K562 (cell line): ENCODE measurements at regions not wholly inside any gene's neighbourhood (a gene's known extent, or its start where the extent isn't known, plus 50 kb on each side); places are given as distances from the start of the nearest gene placed in this dataset.

ENCODE experiments used
- ATAC-seq: fragments of 200-7000 bp; cut with Tn5 transposase; 3 replicates; pipeline ENCODE4 v1.9.1; 2020; ENCODE audit warnings: moderate library complexity
- BruUV-seq: library from RNA; stranded (reverse); fragments of 400-500 nt; replicated peaks from 2 replicates; lab custom pipeline; 2021; lab: Mats Ljungman, UMichigan
- CTCF ChIA-PET: fragments of 300-600 bp; formaldehyde crosslinking; extraction: SDS; loops from one replicate; lab custom pipeline; 2021; ENCODE audit warnings: low intra/inter-chr PET ratio; lab: Yijun Ruan, JAX
- POLR2A ChIA-PET: fragments of 300-600, 350-650 bp; sonication (Branson Sonifier 250); formaldehyde crosslinking; extraction: SDS; loops from one replicate; lab custom pipeline; 2021; ENCODE audit warnings: antibody characterized with exemption, inconsistent platforms; lab: Yijun Ruan, JAX
- DNase-seq, 4 experiments: peaks; one replicate each; pipeline versions ENCODE4 v3.0.0 to v3.0.0-alpha.2; 2011 to 2018; ENCODE audit warnings: low spot score in 3 of 4, mixed read lengths in 3 of 4; ENCODE audit errors: extremely low read depth in 1 of 4
- FAIRE-seq: peaks from 2 replicates; lab custom pipeline; 2011; peaks lifted over from hg19 to GRCh38; lab: Jason Lieb, UNC
- H2AFZ ChIP-seq: 2 replicates; pipeline ENCODE4 v1.6.0; 2011; ENCODE audit warnings: low read depth, low read length, control low read depth, inconsistent platforms
- H3K27ac ChIP-seq: fragments of 200-600 bp; 3 replicates; pipeline ENCODE4 v1.8.0; 2011; ENCODE audit warnings: low read depth, mild to moderate bottlenecking, control low read depth, inconsistent platforms, low read length, moderate library complexity, mixed read lengths; ENCODE audit errors: extremely low read depth
- H3K27me3 ChIP-seq, 2 experiments: fragments of 300-600 bp in 1 of 2; 2 replicates in 1 of 2; 3 replicates in 1 of 2; pipeline versions ENCODE4 v1.6.0 to v1.8.0; 2011; ENCODE audit warnings: inconsistent platforms in 2 of 2, low read length in 2 of 2, mild to moderate bottlenecking in 1 of 2, mixed read lengths in 1 of 2, moderate library complexity in 1 of 2; ENCODE audit not compliant: control insufficient read depth in 2 of 2, insufficient read depth in 2 of 2
- H3K36me3 ChIP-seq: fragments of 300-600 bp; 3 replicates; pipeline ENCODE4 v1.8.0; 2011; ENCODE audit warnings: mild to moderate bottlenecking, low read length, inconsistent platforms; ENCODE audit not compliant: control insufficient read depth, insufficient read depth
- H3K4me1 ChIP-seq, 2 experiments: fragments of 200-600 bp in 1 of 2; replicated peaks in 1 of 2; 2 replicates in 1 of 2; 3 replicates in 1 of 2; pipeline versions ENCODE4 v1.5.1 to v1.8.0; 2011; ENCODE audit warnings: inconsistent platforms in 2 of 2, low read length in 2 of 2, mild to moderate bottlenecking in 1 of 2, mixed read lengths in 1 of 2, moderate library complexity in 1 of 2; ENCODE audit not compliant: control insufficient read depth in 2 of 2, insufficient read depth in 2 of 2
- H3K4me2 ChIP-seq: 2 replicates; pipeline ENCODE4 v1.6.1; 2011; ENCODE audit warnings: low read length, control low read depth, inconsistent platforms, mixed read lengths; ENCODE audit not compliant: insufficient read depth
- H3K4me3 ChIP-seq: fragments of 200-600 bp; sonication (generic), shearing (Covaris generic); 2 replicates; pipeline ENCODE4 v1.5.1; 2016; ENCODE audit warnings: control low read depth, inconsistent platforms
- H3K79me2 ChIP-seq: fragments of 200-600 bp; 3 replicates; pipeline ENCODE4 v1.8.0; 2011; ENCODE audit warnings: low read length, inconsistent platforms; ENCODE audit not compliant: control insufficient read depth, insufficient read depth
- H3K9ac ChIP-seq, 2 experiments: 2 replicates each; pipeline versions ENCODE4 v1.6.0 to v1.6.1; 2011; ENCODE audit warnings: low read depth in 2 of 2, low read length in 2 of 2, control low read depth in 1 of 2, inconsistent platforms in 1 of 2, mild to moderate bottlenecking in 1 of 2, mixed read lengths in 1 of 2; ENCODE audit not compliant: insufficient read depth in 1 of 2
- H3K9me1 ChIP-seq: one replicate; pipeline ENCODE4 v1.6.0; 2011; ENCODE audit warnings: inconsistent platforms, mild to moderate bottlenecking, low read length, moderate library complexity; ENCODE audit not compliant: control insufficient read depth, insufficient read depth
- H3K9me3 ChIP-seq: replicated peaks from 2 replicates; pipeline ENCODE4 v1.5.1; 2011; ENCODE audit warnings: low read depth, low read length, inconsistent platforms; ENCODE audit not compliant: control insufficient read depth, insufficient read depth
- H4K20me1 ChIP-seq: replicated peaks from 2 replicates; pipeline ENCODE4 v1.6.1; 2011; ENCODE audit warnings: low read length, inconsistent platforms, mixed read lengths; ENCODE audit not compliant: control insufficient read depth, insufficient read depth
- ESRRA ChIP-seq: fragments of 450-650 bp; IDR thresholded peaks from 2 replicates; pipeline ENCODE4 v1.6.1; 2014; ENCODE audit warnings: low read depth, mild to moderate bottlenecking, moderate library complexity, borderline replicate concordance
- FOXA1 ChIP-seq: fragments of 450-650 bp; IDR thresholded peaks from 2 replicates; pipeline ENCODE4 v1.6.1; 2016; ENCODE audit warnings: mild to moderate bottlenecking, borderline replicate concordance
- HDAC1 ChIP-seq, 2 experiments: fragments of 450-650 bp; IDR thresholded peaks; 2 replicates each; pipeline ENCODE4 v1.6.1; 2016 to 2017; ENCODE audit warnings: inconsistent platforms in 1 of 2, mild to moderate bottlenecking in 1 of 2, moderate library complexity in 1 of 2
- HLTF ChIP-seq: fragments of 450-650 bp; IDR thresholded peaks from 2 replicates; pipeline ENCODE4 v1.6.1; 2016
- HMG20B ChIP-seq: fragments of 250-450 bp; sonication (Bioruptor Pico); IDR thresholded peaks from 2 replicates; pipeline ENCODE4 v1.5.0; 2021; ENCODE audit warnings: mild to moderate bottlenecking
- ID3 ChIP-seq, 2 experiments: fragments of 250-450 bp in 1 of 2; fragments of 450-650 bp in 1 of 2; sonication (Bioruptor Pico) in 1 of 2; IDR thresholded peaks; 2 replicates each; pipeline versions ENCODE4 v1.6.1 to v1.8.0; 2016 to 2021; ENCODE audit warnings: mild to moderate bottlenecking in 2 of 2, moderate library complexity in 2 of 2, missing compliant biosample characterization in 1 of 2, missing genetic modification characterization in 1 of 2
- MYBL2 ChIP-seq, 2 experiments: fragments of 450-650 bp in 1 of 2; sonication (generic) in 1 of 2; formaldehyde crosslinking in 1 of 2; IDR thresholded peaks; 2 replicates each; pipeline versions ENCODE4 v1.6.1 to v1.8.1; 2017 to 2022; ENCODE audit warnings: borderline replicate concordance in 1 of 2, inconsistent platforms in 1 of 2, low read depth in 1 of 2, mild to moderate bottlenecking in 1 of 2, missing genetic modification reagents in 1 of 2, moderate library complexity in 1 of 2
- NRF1 ChIP-seq, 2 experiments: fragments of 450-650 bp; IDR thresholded peaks in 1 of 2; conservative IDR thresholded peaks in 1 of 2; 2 replicates each; pipeline ENCODE4 v1.6.1; 2014; ENCODE audit warnings: mild to moderate bottlenecking in 2 of 2
- TBP ChIP-seq: optimal IDR thresholded peaks from 2 replicates; pipeline ENCODE3; 2011; ENCODE audit warnings: low read depth, low read length, improper control_type of control experiment
- THAP12 ChIP-seq: fragments of 250-450 bp; sonication (Bioruptor Pico); IDR thresholded peaks from 2 replicates; pipeline ENCODE4 v1.9.0; 2021; ENCODE audit warnings: mild to moderate bottlenecking, inconsistent platforms
- TSC22D4 ChIP-seq: fragments of 450-650 bp; IDR thresholded peaks from 2 replicates; pipeline ENCODE4 v1.6.1; 2016; ENCODE audit warnings: missing genetic modification characterization, missing biosample characterization, control low read depth
- ZBTB7A ChIP-seq: IDR thresholded peaks from 2 replicates; pipeline ENCODE4 v1.6.1; 2011; ENCODE audit warnings: low read depth, mild to moderate bottlenecking, low read length, moderate library complexity, borderline replicate concordance; ENCODE audit not compliant: control insufficient read depth
- ZNF395 ChIP-seq: fragments of 200-800 bp; sonication (Bioruptor generic); IDR thresholded peaks from 2 replicates; pipeline ENCODE4 v1.6.1; 2017; ENCODE audit warnings: missing genetic modification characterization, missing compliant biosample characterization
- ZNF707 ChIP-seq: fragments of 250-450 bp; sonication (Bioruptor Pico); conservative IDR thresholded peaks from 2 replicates; pipeline ENCODE4 v1.8.0; 2022; ENCODE audit warnings: inconsistent platforms, mild to moderate bottlenecking, moderate library complexity
- WGBS: fragments of 100-300 bp; shearing (Covaris generic); methylation state at CpG from one replicate; pipeline ENCODE4 v1.1.6; 2016; ENCODE audit warnings: low coverage, mixed read lengths; ENCODE audit not compliant: insufficient coverage; ENCODE audit errors: missing lambda C conversion rate; 5-methylcytosine and 5-hydroxymethylcytosine counted together
- in situ Hi-C: fragments of 300-500 bp; cut with MboI; formaldehyde crosslinking; loops from 4 replicates; pipeline ENCODE4 v1.15.0; 2018; ENCODE audit warnings: inconsistent platforms, mixed read lengths
- intact Hi-C: fragments of 100-400 bp; cut with micrococcal nuclease; formaldehyde crosslinking; loops from 2 replicates; pipeline ENCODE4 v1.14.2; 2022
- TF ChIP-seq, protein P1 (sequence below): fragments of 450-650 bp; IDR thresholded peaks from 2 replicates; pipeline ENCODE4 v1.6.1; 2016; ENCODE audit warnings: mild to moderate bottlenecking

DNA sequence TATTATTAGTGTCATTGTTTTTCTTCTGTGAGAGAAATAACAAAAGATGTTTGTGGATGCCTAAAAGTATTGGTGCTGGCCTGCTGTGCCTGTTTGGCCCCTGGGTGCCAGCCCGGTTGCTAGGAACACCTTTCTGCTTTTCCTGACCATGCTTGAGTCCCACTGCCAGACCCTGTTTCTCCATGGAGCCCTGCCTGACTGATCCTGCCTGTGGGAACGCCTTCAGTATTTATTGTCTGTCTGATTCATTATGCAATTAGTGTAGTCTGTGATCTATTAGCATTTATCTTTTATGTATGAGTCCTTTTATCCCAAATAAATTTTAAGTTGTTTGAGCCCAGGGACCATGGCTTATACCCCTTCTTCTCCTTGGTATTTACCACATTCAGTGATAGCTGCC is 98.6 kb upstream of the MPPED2 start (continued):
- no peak for TF ChIP-seq ESRRA
- TF ChIP-seq ID3 (CRISPR knock-in tag; IDR thresholded peaks at IDR 0.05): no peak
- no peak for TF ChIP-seq ID3 (tag; IDR thresholded peaks at IDR 0.05)
- TF ChIP-seq HMG20B (CRISPR knock-in tag): no peak
- TF ChIP-seq ZNF395 (CRISPR knock-in tag): no peak
- TF ChIP-seq MYBL2 (IDR thresholded peaks at IDR 0.05; ENCODE audit: low read depth): no peak
- TF ChIP-seq MYBL2 (CRISPR knock-in tag; IDR thresholded peaks at IDR 0.05; ENCODE audit: borderline replicate concordance): no peak

DNA sequence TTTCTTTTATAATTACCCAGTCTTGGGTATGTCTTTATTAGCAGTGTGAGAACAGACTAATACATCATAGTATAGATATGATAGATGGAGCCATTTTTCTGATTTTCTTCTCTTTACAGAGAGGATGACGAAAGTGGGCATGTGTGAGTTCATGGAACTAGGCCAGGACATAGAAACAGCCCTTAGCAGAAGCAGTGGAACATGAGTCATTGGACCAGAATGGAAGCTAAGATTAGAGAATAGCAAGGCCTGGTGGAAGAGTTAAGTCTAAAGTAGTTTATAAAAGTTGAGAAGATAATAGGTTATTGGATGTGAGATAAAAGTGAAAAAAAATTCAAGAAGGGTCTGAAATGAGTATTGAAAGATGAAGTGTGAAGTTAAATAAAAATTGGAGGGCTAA is 97.0 kb upstream of the MPPED2 start:
- intact Hi-C loops (no loop called here), in situ Hi-C loops (no loop called here)
- 0 out of 2 replicates have a peak, but pooled peaks cover 1% of the 10 kb centered on the region for H3K9me3 ChIP-seq
- no peaks in the 10 kb centered on the region for H3K79me2 ChIP-seq
- no peak for FAIRE-seq
- no peak overlapping the region for H2AFZ ChIP-seq
- no peak overlapping the region for H3K4me3 ChIP-seq
- no peak overlapping the region for H3K9ac ChIP-seq
- H4K20me1 ChIP-seq: no peaks in the 10 kb centered on the region
- ChIA-PET POLR2A (no interaction called here), CTCF (no interaction called here)
- BruUV-seq: no TSS peak
- WGBS: 0% methylated on average over 1 of the region's 1 CpG
- ATAC-seq: no peak
- H3K9me1 ChIP-seq: no peaks in the 10 kb centered on the region
- no peaks in the 10 kb centered on the region for H3K4me1 ChIP-seq
- DNase-seq: no peak
- H3K27me3 ChIP-seq: no peaks in the 10 kb centered on the region
- no peaks in the 10 kb centered on the region for H3K36me3 ChIP-seq
- H3K27ac ChIP-seq: no peak overlapping the region
- no peak overlapping the region for H3K4me2 ChIP-seq
- TF ChIP-seq HLTF: no peak
- TF ChIP-seq, protein P1, sequence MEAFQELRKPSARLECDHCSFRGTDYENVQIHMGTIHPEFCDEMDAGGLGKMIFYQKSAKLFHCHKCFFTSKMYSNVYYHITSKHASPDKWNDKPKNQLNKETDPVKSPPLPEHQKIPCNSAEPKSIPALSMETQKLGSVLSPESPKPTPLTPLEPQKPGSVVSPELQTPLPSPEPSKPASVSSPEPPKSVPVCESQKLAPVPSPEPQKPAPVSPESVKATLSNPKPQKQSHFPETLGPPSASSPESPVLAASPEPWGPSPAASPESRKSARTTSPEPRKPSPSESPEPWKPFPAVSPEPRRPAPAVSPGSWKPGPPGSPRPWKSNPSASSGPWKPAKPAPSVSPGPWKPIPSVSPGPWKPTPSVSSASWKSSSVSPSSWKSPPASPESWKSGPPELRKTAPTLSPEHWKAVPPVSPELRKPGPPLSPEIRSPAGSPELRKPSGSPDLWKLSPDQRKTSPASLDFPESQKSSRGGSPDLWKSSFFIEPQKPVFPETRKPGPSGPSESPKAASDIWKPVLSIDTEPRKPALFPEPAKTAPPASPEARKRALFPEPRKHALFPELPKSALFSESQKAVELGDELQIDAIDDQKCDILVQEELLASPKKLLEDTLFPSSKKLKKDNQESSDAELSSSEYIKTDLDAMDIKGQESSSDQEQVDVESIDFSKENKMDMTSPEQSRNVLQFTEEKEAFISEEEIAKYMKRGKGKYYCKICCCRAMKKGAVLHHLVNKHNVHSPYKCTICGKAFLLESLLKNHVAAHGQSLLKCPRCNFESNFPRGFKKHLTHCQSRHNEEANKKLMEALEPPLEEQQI: no peak
- TF ChIP-seq HDAC1 (IDR thresholded peaks at IDR 0.05): no peak
- no peak for TF ChIP-seq TBP
- no peak for TF ChIP-seq ZNF707 (CRISPR knock-in tag)
- TF ChIP-seq FOXA1: no peak
- no peak for TF ChIP-seq THAP12 (CRISPR knock-in tag)
- TF ChIP-seq NRF1 (conservative IDR thresholded peaks at IDR 0.05 in 1 of 2, IDR thresholded peaks at IDR 0.05 in 1 of 2): no peak
- TF ChIP-seq TSC22D4: no peak
- TF ChIP-seq ZBTB7A: no peak
